Posterior vena cava (tissue), 2 donors: ENCODE measurements at regions not wholly inside any gene's neighbourhood (a gene's known extent, or its start where the extent isn't known, plus 50 kb on each side); places are given as distances from the start of the nearest gene placed in this dataset.
A peak's percentile ranks its signal among the peaks of the same experiment; 100 is the strongest.

Experiments used
- DNase-seq: peaks from one replicate; pipeline ENCODE4 v3.0.0-alpha.2; 2020; ENCODE audit warnings: low spot score
- intact Hi-C, 2 donors: fragments of 100-400 bp; cut with DNase I; formaldehyde crosslinking; loops; one replicate each; pipeline versions ENCODE4 v1.14.1 to v1.14.2; 2022 to 2023
- donor health status: DM: yes; HTN: yes; CAD: no.
- donor health status: DM: yes; HTN: yes; CAD: no.

DNA sequence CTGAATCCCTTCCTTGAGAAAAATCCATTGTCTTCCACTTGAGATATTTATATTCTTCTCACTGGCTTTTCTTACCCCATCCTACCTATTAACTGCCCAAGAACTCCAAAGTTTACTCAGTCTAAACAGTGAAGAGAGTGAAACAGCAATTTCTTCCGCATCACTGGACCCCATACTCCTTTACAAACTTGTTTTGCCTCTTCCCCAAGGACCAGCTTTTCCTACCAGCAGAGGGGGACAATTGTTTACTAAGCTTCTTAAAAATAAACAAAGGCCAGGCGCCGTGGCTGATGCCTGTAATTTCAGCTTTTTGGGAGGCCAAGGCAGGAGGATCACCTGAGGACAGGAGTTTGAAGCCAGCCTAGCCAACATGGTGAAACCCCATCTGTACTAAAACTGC lies 52.0 kb downstream of the LRATD1 start:
- intact Hi-C loops: no loop called here
- no peak for DNase-seq

DNA sequence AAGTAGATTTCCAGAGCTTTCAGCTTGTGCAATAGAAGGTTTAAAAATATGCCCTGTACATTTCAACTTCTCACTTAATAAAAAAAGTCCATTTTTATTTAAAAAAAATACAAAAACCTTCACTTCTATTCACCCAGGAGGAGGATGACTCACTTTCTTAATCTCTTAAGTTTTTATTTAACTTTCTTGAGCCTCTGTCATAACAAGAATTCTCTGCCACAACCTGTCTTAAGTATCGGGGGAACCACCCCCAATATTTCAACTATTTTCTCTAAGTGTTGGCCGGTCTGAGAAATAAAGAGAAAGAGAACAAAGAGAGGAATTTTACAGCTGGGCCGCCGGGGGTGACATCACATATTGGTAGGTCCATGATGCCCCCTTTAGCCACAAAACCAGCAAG lies 58.4 kb downstream of the LRATD1 start:
- no peak for DNase-seq
- intact Hi-C loops: no loop called here

DNA sequence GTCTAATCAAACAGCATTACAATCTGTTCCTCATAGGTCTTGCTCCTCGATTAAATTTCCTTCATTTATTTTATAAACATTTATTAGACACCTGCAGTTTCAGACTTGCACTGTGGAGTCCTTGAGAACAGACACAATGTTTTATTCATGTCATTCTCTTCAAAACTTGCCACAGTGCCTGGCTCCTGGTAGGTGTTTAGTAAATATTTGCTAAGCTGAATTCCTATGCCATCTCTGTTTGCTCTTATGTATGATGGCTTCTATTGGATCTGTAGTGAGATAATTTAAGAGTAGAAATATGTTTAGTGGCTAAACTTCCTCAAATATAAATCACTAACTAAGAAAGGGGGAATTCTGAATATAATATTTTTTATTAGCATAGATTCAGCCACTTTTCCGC lies 61.4 kb downstream of the LRATD1 start:
- DNase-seq: no peak
- intact Hi-C loops: no loop called here

DNA sequence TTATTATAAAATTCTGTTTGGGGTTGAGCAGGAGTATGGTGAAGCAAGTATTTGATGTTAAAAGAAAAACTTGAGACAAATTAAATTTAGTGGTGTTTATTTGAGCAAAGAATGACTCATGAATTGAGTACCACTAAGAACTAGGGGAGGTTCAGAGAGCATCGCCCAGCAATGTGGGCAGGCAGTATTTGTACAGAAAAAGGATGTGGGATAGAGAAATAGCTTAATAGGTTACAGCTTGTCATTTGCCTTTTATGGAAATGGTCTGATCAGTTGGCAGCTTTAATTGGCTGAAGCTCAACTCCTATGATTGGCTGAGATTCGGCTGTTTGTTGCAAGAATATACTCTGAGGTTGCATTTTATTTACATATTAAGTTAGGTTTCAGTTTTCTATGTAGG lies 68.2 kb downstream of the LRATD1 start:
- DNase-seq: no peak
- intact Hi-C loops: no loop called here

DNA sequence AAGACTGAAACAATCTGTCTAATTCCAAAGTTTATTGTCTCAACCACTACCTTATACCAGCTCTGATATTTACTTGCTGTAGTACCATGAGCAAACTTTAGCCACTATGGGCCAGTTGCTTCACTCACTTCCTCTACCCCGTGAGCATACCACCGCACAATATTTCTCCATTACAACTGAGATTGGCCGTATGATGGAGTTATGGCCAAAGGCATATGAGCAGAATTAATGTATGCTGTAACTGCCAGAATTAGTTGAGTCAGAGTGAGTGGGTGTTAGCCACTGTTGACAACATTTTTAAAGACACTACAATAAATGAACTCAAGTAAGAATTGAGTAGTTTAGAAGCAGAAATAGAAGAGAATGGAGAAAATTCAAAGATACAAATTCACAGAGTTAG lies 69.7 kb downstream of the LRATD1 start:
- intact Hi-C loops: no loop called here

DNA sequence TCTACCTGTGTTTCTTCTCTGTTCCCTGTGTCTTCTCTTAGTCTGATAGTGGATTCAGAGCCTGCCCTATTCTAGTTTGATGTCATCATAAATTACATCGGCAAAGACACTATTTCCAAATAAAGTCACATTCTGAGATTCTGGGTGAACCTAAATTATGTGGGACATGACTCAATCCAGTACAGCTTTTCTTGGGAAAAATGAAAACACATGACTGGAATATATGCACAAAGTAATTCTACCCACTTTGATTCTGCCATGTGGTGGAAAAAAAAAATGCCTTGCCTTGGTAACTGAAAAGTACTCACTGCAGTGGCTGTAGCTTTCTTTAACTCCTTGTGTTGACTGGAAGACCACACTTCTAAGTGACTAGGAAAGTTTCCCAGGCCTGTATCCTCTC lies 73.7 kb downstream of the LRATD1 start:
- DNase-seq: no peak
- intact Hi-C loops: no loop called here

More for the DNA sequence above, 69.7 kb downstream of the LRATD1 start:
- DNase-seq: no peak

DNA sequence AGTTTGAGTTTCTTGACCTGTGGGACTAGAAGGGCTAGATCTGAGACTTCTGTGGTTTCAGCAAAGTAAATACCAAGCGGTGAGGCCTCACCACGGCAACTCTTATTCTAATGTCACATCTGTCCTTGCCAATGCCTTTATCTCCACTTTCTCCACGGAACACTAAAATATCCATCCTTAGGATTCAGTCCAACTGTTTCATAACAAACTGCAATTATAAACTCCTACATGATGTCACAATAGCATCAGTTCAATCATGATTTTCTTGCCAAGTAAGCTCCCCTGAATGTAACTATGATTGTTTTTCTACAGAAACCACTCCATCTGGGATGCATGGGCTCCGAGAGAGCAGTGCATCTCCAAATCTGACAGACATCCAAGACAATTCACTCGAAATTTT lies 79.6 kb downstream of the LRATD1 start:
- no peak for DNase-seq
- intact Hi-C loops: no loop called here

DNA sequence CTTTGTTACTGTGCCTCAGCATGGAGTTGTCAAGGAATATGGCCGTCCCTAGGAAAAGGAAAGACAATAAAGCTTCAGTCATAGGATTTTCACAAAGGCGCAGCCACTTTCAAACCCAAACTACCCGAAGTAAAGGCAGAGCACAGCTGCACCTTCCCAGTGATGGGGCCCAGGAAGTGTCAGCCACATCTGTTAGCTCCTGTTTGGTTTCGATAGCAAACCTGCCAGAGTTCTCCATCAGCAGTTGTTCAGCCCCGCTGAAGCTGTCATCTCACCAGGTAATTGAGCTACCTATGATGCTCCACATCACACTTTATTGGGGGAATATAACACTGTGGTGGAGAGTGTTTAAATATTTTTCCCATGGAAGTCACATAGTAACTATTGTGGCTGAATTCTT lies 80.7 kb downstream of the LRATD1 start:
- no peak for DNase-seq
- intact Hi-C loops: no loop called here

DNA sequence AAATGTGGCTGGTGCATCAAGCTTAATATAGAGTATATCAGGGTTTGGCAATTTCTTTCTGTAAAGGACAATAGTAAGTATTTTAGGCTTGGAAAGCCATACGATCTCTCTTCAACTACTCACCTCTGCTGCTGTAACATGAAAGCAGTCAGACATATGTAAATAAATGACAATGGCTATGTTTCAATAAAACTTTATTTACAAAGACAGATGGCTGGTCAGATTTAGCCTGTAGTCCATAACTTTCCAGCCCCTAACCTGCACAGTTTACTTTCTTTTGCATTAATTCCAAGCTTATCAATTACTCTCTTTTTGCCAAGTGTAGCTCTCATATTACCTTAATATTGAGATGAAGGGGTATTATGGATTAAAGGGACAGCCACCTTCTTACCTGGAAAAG lies 83.1 kb downstream of the LRATD1 start:
- DNase-seq: no peak
- intact Hi-C loops: no loop called here

DNA sequence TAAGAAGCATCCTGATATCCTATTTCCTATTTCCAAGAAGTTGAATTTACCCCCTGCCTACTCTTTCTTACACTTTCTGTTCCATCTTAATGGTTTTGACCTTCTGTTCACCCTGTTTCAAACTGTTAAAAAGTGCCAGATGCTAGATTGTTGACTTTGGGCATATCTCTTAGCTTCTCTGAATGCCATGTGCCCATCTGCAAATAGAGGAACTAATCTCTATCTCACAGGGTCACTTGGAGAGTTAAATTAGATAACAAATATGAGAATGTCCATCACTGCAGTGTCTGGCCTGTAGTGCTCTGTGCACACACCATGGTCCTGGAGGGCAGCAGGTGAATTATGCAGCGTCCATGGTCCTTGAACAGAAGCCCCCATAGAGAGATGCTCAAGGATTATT lies 83.8 kb downstream of the LRATD1 start:
- intact Hi-C loops: no loop called here

DNA sequence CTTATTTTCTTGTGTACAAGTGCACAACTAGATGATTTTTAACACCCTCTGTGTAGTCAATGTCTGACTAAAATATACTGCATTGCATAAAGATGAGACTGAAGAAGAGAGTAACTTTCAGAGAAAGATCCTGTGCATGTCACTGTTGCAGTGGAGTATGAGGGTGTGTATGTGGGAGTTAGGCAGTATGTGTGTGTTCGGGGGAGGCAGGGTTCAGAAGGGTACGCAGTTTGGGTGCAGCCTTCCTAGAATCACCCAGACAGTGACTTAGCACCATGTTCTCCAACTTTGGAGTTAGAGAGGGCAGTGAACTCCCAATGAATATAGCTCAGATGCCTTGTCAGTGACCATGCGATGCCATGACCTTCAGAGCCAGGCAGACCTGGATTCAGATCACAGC lies 84.6 kb downstream of the LRATD1 start:
- no peak for DNase-seq
- intact Hi-C loops: loop anchor here in 1 of 2 donors (1.0 kb wide), 1 partner anchor 36 kb away; no protein-coding TSS in a partner anchor

More for the DNA sequence above, 83.8 kb downstream of the LRATD1 start:
- no peak for DNase-seq

DNA sequence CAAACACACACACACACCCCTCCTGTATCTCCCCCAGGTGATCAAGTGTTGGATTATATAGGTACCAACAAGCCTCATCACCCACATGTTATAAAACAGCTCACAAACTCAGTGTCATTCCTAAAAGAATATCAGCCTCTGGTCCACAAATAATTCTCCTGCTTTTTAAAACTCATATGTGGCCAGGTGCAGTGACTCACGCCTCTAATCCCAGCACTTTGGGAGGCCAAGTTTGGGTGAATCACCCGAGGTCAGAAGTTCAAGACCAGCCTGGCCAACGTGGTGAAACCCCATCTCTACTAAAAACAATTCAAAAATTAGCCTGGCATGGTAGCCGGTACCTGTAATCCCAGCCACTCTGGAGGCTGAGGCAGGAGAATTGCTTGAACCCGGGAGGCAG lies 87.8 kb downstream of the LRATD1 start:
- no peak for DNase-seq
- intact Hi-C loops: no loop called here

DNA sequence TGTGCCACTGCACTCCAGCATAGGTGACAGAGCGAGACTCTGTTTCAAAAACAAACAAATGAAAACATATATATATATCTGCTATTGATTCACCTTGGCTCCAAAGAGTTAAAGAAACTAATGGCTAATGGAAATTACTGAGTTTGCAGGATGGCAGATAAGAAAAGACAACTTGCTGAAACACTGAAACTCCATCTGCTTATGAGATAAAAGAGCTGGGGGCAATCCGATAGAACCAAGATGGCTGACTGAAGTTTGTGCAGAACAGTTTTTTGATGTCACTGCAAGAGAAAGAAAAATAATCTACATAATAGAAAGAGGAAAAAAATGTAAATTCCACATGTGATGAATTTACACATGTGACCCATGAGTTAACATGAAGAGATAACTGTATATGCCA lies 88.2 kb downstream of the LRATD1 start:
- no peak for DNase-seq
- intact Hi-C loops: no loop called here

DNA sequence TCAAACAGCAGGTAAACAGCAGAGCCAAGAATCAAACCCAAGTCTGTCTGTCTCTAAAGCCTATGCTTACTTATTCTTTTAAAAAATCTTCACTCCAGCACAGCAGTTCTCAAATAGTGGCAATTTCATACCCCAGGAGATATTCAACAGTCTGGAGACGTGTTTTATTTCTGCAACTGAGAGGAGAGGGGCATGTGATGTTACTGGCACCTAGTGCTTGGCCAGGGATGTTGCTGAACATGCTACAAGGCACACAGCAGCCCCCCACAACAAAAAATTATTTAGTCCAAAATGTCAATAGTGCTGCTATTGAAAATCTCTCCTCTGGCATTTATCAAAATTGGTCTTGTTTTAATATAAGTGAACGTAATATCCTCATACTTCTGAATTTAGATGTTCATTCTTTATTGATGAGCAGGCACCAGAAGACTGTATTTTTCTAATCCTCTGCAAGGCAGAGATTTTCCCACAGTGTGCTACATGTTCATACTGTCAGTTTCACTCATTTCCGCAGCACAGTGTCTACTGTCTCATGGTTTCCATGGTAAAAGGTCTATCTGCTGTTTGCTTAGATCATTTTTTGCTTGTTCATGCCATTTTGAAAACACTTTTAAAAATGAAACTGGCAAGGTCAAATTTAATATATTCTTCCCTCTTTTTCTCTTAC lies 90.5 kb downstream of the LRATD1 start:
- no peak for DNase-seq
- intact Hi-C loops: no loop called here

DNA sequence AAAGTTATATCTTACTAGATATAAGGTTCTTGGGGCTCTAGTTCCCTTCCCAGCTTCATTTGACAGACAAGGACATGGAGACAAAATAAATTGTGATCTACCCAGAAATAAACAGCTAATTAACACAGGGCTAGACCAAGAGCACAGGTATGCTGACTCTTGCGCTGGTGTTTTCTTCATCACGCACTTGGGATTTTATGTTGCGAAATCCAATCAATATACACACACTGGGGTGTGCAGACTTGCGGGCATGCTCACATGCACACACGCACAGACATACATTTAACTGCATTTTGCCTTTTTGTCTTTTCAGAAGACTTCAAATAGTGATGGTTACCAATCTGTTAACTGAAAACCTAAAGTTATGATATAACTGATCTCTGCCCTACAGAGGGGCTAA lies 91.2 kb downstream of the LRATD1 start:
- intact Hi-C loops: no loop called here
- no peak for DNase-seq

DNA sequence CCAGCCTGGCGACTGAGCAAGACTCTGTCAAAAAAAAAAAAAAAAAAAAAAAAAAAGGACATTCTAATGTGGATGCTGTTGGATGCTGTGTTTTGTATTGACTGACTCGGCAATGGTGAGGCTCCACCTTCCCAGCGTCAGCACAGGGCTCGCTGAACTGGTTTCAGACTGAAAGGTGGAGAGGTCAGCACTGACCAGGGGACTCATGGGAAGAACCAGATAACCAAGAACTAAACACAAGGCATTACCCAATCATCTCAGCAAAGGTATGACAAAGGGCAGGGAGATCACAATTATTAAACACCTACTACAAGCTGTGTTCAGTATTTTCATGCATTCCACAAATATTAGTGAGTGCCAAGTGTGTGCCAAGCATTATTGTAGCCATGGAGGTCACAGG lies 103.2 kb downstream of the LRATD1 start:
- no peak for DNase-seq
- intact Hi-C loops: no loop called here

DNA sequence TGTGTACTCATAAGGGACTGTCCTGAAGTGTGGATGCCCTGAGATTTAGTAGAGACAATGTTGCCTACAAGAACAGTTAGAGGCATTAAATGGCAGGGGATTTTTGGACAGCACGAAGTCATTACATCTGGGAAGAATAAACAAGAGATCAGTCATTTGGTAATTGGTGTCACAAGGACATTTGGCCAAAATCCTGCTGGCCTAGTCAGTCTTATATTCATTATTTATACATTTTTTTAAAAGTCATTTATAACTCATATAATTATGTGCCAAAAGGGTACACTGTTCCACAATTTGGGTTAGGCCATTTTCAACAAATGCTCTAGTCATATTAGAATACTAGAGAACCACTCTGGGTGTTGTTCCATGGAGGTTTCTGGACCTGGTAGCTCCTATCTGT lies 104.7 kb downstream of the LRATD1 start:
- intact Hi-C loops: no loop called here
- no peak for DNase-seq

DNA sequence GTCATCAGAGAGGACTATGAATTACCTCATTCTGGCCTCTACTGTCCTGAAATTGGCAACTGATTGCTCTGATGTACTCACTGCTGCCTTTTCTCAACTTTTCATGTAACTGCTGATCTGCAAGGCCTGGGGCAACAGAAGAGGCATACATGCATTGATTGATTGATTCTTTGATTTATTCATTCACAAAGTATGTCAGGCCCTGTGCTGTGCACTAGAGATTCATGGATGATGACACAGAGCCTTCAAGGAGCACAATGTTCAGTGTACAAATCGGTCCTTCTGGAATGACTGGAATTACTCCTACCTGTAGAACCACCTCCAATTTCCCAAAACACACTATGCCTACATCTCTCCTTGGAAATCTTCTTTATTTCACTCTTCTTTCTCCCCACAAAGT lies 111.3 kb downstream of the LRATD1 start:
- intact Hi-C loops: loop anchor here in 1 of 2 donors (10.0 kb wide), 1 partner anchor 389 kb away; no protein-coding TSS in a partner anchor

DNA sequence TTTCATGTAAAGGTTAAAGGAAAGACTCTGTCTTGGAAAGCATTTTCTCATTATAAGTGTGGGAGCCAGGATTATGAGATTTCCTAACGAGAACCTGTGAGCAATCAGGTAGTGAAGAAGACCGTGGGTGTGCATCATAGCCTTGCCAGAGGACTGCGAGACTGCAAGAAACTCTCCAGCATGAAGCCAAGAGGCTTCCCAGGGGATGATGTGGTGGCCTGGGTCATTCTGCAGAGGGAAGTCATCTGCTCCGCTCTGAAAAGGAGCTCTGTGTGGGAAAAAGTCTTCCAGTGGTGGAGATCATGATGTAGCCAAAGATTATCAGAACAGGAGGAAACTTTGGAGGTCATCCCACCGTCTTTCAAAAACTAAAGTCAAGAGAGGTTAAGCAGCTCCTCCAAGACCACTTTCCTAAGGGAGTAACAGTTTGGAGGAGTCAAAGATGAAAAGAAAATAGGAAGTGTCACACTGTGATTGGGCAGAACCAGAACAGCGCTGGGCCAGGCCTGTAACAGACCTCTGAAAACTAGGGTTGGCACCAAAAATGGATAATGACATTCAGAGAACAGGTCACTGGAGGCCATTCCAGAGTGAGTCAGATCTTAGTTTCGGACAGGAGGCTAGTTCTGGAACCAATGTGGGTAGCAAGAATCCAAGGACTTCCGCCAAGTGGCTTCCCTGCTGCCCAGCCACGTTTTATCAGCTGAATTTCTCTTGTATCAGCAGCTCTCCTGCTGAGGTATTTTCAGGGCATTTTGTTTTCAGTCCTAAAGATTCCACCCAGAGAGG lies 113.0 kb downstream of the LRATD1 start:
- DNase-seq: peak; percentile 69
- intact Hi-C loops: loop anchor here in 1 of 2 donors (10.0 kb wide), 1 partner anchor 391 kb away; no protein-coding TSS in a partner anchor

More for the DNA sequence above, 111.3 kb downstream of the LRATD1 start:
- no peak for DNase-seq

DNA sequence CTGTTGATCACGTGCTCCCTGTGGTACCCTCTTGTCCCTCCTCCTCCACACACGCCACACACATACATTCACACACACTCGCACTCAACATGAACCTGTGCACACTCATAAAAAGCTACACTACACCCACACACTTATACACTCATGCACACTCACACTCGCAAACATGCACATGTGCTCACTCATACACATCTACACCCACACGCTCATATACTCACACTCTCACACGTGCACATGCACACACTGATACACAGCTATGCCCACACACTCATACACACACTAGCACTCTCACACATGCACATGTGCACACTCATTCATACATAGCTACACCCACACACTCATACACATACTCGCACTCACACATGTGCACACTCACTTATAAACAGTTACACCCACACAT lies 113.6 kb downstream of the LRATD1 start:
- no peak for DNase-seq
- intact Hi-C loops: loop anchor here in 1 of 2 donors (10.0 kb wide), 1 partner anchor 391 kb away; no protein-coding TSS in a partner anchor

DNA sequence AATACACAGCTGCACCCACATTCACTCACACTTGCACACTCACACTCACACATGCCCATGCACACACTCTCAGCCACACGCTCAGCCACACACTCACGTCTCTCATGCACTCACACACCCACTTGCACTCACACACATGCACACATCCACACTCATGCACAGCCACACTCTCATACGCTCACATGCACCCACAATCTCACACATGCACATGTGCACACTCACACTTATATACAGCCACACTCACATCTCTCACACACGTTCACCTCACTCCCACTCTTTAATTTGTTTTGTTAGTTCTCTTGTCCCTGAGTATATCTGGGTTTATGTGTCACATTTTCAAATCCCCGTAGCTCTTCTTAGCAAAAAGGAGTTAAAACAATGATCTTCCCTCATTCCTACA lies 114.9 kb downstream of the LRATD1 start:
- DNase-seq: no peak
- intact Hi-C loops: loop anchor here in 1 of 2 donors (10.0 kb wide), 1 partner anchor 393 kb away; no protein-coding TSS in a partner anchor
